ENCODE measurements at regions not wholly inside any gene's neighbourhood (a gene's known extent, or its start where the extent isn't known, plus 50 kb on each side); places are given as distances from the start of the nearest gene placed in this dataset.

DNA sequence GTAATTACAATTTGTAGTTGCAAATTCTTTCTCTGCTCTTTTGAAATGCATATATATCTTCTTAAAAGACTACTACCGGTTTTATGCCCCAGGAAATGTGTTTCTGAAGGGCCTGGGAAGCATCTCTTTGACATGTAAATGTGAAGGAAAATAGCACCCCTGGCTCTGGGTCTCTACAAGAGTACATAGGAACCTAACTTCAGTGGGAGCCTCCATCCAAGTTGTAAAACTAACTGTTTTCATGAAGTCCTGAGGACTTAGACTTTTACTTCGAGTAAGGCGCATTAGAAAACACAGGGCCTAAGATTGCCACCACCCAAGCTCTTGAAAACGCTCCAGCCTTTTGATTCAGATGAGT, 99.4 kb downstream of the CBLN2 start:
- no peak for DNase-seq (ENCODE audit: low read depth, low spot score)
- CTCF ChIA-PET = no interaction called here
- TF ChIP-seq, protein P1, sequence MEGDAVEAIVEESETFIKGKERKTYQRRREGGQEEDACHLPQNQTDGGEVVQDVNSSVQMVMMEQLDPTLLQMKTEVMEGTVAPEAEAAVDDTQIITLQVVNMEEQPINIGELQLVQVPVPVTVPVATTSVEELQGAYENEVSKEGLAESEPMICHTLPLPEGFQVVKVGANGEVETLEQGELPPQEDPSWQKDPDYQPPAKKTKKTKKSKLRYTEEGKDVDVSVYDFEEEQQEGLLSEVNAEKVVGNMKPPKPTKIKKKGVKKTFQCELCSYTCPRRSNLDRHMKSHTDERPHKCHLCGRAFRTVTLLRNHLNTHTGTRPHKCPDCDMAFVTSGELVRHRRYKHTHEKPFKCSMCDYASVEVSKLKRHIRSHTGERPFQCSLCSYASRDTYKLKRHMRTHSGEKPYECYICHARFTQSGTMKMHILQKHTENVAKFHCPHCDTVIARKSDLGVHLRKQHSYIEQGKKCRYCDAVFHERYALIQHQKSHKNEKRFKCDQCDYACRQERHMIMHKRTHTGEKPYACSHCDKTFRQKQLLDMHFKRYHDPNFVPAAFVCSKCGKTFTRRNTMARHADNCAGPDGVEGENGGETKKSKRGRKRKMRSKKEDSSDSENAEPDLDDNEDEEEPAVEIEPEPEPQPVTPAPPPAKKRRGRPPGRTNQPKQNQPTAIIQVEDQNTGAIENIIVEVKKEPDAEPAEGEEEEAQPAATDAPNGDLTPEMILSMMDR (IDR thresholded peaks at IDR 0.05; ENCODE audit: insufficient read depth, low read length, missing control alignments) = no peak
- no peak overlapping the region for H3K4me3 ChIP-seq (ENCODE audit: low read depth, low read length)
- POLR2A ChIA-PET = no interaction called here

DNA sequence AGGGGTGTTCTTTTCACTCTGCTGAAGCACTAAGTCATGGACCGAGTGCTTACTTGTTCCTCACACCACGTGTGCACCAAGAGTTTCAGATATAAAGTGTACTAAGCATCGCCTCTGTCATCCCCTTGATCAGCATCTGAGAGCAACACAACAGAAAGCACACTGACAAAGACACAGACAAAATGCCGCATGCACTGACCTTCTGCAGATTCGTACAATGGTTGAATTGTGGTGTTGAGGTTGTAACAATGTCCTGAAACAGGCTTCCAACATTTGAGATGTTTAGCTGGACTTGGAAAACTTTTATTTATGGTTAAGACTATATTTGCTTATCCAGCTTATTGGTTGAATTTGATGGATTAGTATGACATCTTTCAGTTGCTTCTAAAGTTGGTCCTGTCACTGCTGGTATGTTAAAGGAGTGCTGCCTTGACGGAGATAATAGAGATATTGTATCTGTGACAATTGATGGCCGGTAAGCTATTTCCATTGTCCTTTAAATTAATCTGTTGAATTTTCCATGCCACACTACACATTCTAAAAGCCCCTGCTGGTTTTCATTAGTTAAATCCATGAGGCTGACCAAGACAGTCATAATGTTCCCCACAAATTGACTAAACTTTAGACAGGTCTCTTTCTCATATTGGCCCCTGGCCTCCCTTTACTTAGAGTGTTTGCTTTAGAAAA, 99.9 kb downstream of the CBLN2 start:
- no peak overlapping the region for H3K4me3 ChIP-seq (ENCODE audit: low read depth, low read length)
- TF ChIP-seq, protein P1 (IDR thresholded peaks at IDR 0.05; ENCODE audit: insufficient read depth, low read length, missing control alignments) = no peak
- ChIA-PET POLR2A (no interaction called here), CTCF (no interaction called here)
- DNase-seq (ENCODE audit: low read depth, low spot score) = no peak

DNA sequence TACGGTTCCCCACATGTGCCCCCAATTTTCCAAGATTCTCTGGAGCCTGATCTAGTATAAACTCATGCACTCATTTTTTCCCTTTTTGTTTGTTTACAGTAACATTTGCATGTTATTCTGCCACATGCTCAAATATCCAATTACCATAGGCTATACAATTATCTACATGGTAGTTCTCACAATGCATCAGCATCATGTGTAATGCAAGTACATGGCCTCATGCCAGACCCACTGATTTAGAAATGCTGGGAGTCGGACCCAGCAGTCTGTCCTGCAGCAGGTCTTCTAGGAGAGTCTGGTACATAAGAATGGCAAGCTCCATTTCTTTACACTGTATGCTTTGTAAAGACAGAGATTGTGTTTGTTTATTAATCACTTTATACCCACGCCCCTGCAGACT, 107.7 kb downstream of the CBLN2 start:
- POLR2A ChIA-PET = no interaction called here
- TF ChIP-seq, protein P1 (IDR thresholded peaks at IDR 0.05; ENCODE audit: insufficient read depth, low read length, missing control alignments) = no peak
- CTCF ChIA-PET = no interaction called here
- H3K4me3 ChIP-seq (ENCODE audit: low read depth, low read length) = no peak overlapping the region
- DNase-seq (ENCODE audit: low read depth, low spot score) = no peak

DNA sequence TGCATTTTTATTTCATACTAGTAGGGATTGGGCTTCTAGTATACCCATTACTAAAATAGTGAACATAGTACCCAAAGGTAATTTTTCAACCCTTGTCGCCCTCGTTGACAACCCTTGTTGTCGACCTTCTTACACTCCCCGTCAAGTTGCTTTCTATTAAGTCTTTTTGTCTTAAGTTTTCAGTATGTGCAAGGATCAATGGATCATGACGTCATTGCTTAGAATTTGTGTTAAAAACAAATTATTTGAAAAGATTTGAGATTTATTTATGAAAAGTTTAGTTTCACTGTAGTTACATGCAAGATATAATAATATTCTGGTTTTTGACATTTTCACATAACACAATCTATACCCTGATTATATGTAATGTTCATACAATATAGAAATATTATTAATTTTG, 110.4 kb downstream of the CBLN2 start:
- CTCF ChIA-PET = no interaction called here
- no peak overlapping the region for H3K4me3 ChIP-seq (ENCODE audit: low read depth, low read length)
- TF ChIP-seq, protein P1 (IDR thresholded peaks at IDR 0.05; ENCODE audit: insufficient read depth, low read length, missing control alignments) = no peak
- POLR2A ChIA-PET = no interaction called here
- no peak for DNase-seq (ENCODE audit: low read depth, low spot score)

DNA sequence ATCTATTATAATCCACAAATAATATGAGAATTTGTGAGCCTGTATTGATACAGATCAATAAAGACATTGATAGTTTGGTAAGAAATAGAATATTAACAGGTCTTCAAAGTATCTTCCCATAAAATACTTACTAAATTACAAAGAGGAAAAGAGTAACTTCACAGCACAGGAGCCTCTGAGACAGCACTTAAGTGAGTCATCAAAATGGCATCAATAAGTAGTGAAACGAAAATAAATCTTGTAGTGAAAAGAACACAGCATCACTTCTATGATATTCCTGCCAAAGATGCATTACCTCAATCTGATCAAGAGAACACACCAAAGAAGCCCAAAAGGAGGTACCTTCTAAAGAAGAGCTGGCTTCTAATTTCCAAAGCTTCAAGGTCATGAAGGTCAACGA, 116.4 kb downstream of the CBLN2 start:
- POLR2A ChIA-PET = no interaction called here
- no peak for DNase-seq (ENCODE audit: low read depth, low spot score)
- CTCF ChIA-PET = no interaction called here
- H3K4me3 ChIP-seq (ENCODE audit: low read depth, low read length) = no peak overlapping the region
- TF ChIP-seq, protein P1 (IDR thresholded peaks at IDR 0.05; ENCODE audit: insufficient read depth, low read length, missing control alignments) = no peak

DNA sequence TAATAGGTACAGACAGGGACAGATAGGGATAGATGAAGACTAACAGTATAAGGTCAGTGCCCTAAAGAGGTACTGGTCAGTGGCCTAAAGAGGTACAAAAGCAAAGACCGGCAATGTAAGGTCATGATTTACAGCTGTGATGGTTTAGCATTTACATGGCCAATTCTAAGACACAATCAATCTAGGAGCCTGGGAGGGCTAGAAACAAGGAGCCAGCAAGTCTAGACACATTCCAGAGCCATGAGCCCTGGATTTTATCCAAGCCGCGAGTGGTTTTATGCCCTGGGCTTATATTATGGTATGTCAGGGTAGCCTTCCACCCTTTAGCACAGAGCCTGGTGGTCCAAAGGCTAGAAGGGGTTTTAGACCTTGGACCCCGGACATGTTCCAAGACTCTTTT, 124.2 kb downstream of the CBLN2 start:
- TF ChIP-seq, protein P1 (IDR thresholded peaks at IDR 0.05; ENCODE audit: insufficient read depth, low read length, missing control alignments) = no peak
- DNase-seq (ENCODE audit: low read depth, low spot score) = no peak
- ChIA-PET CTCF (no interaction called here), POLR2A (no interaction called here)
- H3K4me3 ChIP-seq (ENCODE audit: low read depth, low read length) = no peak overlapping the region

All from AG04449 (cell line).